ENCODE measurements at regions not wholly inside any gene's neighbourhood (a gene's known extent, or its start where the extent isn't known, plus 50 kb on each side); places are given as distances from the start of the nearest gene placed in this dataset.

DNA sequence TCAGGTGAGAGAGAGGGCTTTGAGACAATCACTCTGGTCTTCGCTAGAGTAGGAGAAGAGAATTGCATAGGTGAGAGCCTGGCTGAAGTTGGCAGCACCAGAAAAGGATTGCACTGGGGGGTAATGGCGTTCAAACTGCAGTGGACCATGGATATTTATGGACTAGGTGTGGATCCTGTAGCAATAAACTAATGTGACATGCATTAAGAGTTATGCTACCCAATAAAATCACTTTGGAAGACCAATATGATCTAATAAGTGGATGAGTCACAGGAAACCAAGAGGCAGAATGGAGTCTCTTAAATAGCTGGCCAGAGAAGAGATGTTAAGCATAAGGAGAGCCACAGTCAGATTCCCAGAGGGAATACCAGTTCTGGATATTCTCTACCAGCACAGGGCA is 259.8 kb downstream of the FBXO8 start:
- H3K27me3 ChIP-seq (ENCODE audit: control insufficient read depth in 2 of 2, insufficient read depth in 2 of 2, low read length in 2 of 2), result no peaks in the 10 kb centered on the region
- FAIRE-seq, result no peak
- no peak overlapping the region for H2AFZ ChIP-seq (ENCODE audit: low read depth, low read length)
- no peak overlapping the region for H3K9ac ChIP-seq (ENCODE audit: insufficient read depth in 1 of 2, low read depth in 2 of 2, low read length in 2 of 2)
- no peaks in the 10 kb centered on the region for H3K9me1 ChIP-seq (ENCODE audit: control insufficient read depth, insufficient read depth, low read length)
- no peaks in the 10 kb centered on the region for H3K36me3 ChIP-seq (ENCODE audit: control insufficient read depth, insufficient read depth, low read length)
- TF ChIP-seq ZNF311 (CRISPR knock-in tag; IDR thresholded peaks at IDR 0.05), result no peak
- no peak for TF ChIP-seq PCBP1 (IDR thresholded peaks at IDR 0.05; ENCODE audit: low read depth, low read length, poor library complexity, severe bottlenecking)
- no peak for TF ChIP-seq PTRF (tag; IDR thresholded peaks at IDR 0.05)
- TF ChIP-seq FIP1L1 (IDR thresholded peaks at IDR 0.05; ENCODE audit: low read depth, low read length, poor library complexity, severe bottlenecking), result no peak
- no peak for TF ChIP-seq ASH1L (IDR thresholded peaks at IDR 0.05; ENCODE audit: borderline replicate concordance, low read depth, partially characterized antibody)
- TF ChIP-seq MCM7 (IDR thresholded peaks at IDR 0.05), result no peak
- no peak for TF ChIP-seq IFI16 (CRISPR knock-in tag; IDR thresholded peaks at IDR 0.05)
- no peak for TF ChIP-seq YBX1 (IDR thresholded peaks at IDR 0.05)
- TF ChIP-seq CBX2 (IDR thresholded peaks at IDR 0.05; ENCODE audit: insufficient read depth, low read length, poor library complexity, severe bottlenecking), result no peak
- no peak for TF ChIP-seq BRF1 (IDR thresholded peaks at IDR 0.05; ENCODE audit: borderline replicate concordance, extremely low read depth, insufficient read length)
- TF ChIP-seq, protein P1, sequence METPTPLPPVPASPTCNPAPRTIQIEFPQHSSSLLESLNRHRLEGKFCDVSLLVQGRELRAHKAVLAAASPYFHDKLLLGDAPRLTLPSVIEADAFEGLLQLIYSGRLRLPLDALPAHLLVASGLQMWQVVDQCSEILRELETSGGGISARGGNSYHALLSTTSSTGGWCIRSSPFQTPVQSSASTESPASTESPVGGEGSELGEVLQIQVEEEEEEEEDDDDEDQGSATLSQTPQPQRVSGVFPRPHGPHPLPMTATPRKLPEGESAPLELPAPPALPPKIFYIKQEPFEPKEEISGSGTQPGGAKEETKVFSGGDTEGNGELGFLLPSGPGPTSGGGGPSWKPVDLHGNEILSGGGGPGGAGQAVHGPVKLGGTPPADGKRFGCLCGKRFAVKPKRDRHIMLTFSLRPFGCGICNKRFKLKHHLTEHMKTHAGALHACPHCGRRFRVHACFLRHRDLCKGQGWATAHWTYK (CRISPR knock-in tag; IDR thresholded peaks at IDR 0.05), result no peak
- TF ChIP-seq, protein P2, sequence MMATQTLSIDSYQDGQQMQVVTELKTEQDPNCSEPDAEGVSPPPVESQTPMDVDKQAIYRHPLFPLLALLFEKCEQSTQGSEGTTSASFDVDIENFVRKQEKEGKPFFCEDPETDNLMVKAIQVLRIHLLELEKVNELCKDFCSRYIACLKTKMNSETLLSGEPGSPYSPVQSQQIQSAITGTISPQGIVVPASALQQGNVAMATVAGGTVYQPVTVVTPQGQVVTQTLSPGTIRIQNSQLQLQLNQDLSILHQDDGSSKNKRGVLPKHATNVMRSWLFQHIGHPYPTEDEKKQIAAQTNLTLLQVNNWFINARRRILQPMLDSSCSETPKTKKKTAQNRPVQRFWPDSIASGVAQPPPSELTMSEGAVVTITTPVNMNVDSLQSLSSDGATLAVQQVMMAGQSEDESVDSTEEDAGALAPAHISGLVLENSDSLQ (IDR thresholded peaks at IDR 0.05), result no peak
- TF ChIP-seq SIN3B (IDR thresholded peaks at IDR 0.05; ENCODE audit: low read depth), result no peak
- no peak for TF ChIP-seq STAG1 (CRISPR knock-in tag; IDR thresholded peaks at IDR 0.05; ENCODE audit: borderline replicate concordance)
- TF ChIP-seq, protein P3, sequence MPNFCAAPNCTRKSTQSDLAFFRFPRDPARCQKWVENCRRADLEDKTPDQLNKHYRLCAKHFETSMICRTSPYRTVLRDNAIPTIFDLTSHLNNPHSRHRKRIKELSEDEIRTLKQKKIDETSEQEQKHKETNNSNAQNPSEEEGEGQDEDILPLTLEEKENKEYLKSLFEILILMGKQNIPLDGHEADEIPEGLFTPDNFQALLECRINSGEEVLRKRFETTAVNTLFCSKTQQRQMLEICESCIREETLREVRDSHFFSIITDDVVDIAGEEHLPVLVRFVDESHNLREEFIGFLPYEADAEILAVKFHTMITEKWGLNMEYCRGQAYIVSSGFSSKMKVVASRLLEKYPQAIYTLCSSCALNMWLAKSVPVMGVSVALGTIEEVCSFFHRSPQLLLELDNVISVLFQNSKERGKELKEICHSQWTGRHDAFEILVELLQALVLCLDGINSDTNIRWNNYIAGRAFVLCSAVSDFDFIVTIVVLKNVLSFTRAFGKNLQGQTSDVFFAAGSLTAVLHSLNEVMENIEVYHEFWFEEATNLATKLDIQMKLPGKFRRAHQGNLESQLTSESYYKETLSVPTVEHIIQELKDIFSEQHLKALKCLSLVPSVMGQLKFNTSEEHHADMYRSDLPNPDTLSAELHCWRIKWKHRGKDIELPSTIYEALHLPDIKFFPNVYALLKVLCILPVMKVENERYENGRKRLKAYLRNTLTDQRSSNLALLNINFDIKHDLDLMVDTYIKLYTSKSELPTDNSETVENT (CRISPR knock-in tag; IDR thresholded peaks at IDR 0.05), result no peak
- TF ChIP-seq SIX5 (IDR thresholded peaks at IDR 0.05; ENCODE audit: borderline replicate concordance in 1 of 2, insufficient read depth in 1 of 2, low read depth in 1 of 2, low read length in 2 of 2), result no peak
- TF ChIP-seq MTF1 (CRISPR knock-in tag; IDR thresholded peaks at IDR 0.05; ENCODE audit: borderline replicate concordance), result no peak
- TF ChIP-seq POLR3G (IDR thresholded peaks at IDR 0.05; ENCODE audit: extremely low read depth, insufficient read length, insufficient replicate concordance), result no peak
- no peak overlapping the region for H3K4me3 ChIP-seq
- in situ Hi-C loops (cut with MboI), result no loop called here
- H3K4me2 ChIP-seq (ENCODE audit: insufficient read depth, low read length), result no peak overlapping the region
- ChIA-PET CTCF (ENCODE audit: low intra/inter-chr PET ratio) (no interaction called here), POLR2A (no interaction called here)
- H4K20me1 ChIP-seq (replicated peaks; ENCODE audit: control insufficient read depth, insufficient read depth, low read length), result no peaks in the 10 kb centered on the region
- intact Hi-C loops (cut with micrococcal nuclease), result no loop called here
- no peaks in the 10 kb centered on the region for H3K79me2 ChIP-seq (ENCODE audit: control insufficient read depth, insufficient read depth, low read length)
- no peaks in the 10 kb centered on the region for H3K9me3 ChIP-seq (replicated peaks; ENCODE audit: control insufficient read depth, insufficient read depth, low read depth, low read length)
- 4% methylated on average over 2 of the region's 2 CpGs for WGBS (ENCODE audit: insufficient coverage, low coverage, missing lambda C conversion rate)
- DNase-seq (ENCODE audit: extremely low read depth in 1 of 4, low spot score in 3 of 4), result no peak
- H3K4me1 ChIP-seq (replicated peaks in 1 of 2; ENCODE audit: control insufficient read depth in 2 of 2, insufficient read depth in 2 of 2, low read length in 2 of 2), result no peaks in the 10 kb centered on the region
- no TSS peak for BruUV-seq (replicated peaks)
- no peak for ATAC-seq
- H3K27ac ChIP-seq (ENCODE audit: extremely low read depth, low read depth, low read length), result no peak overlapping the region

Measured in K562 (cell line).